ENCODE measurements at regions not wholly inside any gene's neighbourhood (a gene's known extent, or its start where the extent isn't known, plus 50 kb on each side); places are given as distances from the start of the nearest gene placed in this dataset.

DNA sequence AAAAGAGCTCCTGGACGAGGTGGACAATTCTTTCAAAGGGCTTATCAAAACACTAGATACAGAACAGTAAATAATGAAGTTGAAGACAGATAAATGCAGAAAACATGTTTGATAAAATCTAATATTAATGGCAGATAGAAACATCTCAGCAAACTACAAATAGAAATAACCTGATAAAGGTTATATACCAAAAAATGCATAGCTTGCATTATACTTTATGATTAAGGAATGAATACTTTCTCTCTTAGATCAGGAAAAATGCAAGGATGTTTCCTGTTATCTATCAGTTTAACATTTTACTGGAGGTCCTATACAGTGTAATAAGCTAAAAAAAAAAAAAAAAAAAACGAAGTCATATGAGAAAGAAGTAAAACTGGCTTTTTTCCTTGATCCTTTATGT is 304.5 kb upstream of the CXorf51A start:
- TF ChIP-seq, protein P1, sequence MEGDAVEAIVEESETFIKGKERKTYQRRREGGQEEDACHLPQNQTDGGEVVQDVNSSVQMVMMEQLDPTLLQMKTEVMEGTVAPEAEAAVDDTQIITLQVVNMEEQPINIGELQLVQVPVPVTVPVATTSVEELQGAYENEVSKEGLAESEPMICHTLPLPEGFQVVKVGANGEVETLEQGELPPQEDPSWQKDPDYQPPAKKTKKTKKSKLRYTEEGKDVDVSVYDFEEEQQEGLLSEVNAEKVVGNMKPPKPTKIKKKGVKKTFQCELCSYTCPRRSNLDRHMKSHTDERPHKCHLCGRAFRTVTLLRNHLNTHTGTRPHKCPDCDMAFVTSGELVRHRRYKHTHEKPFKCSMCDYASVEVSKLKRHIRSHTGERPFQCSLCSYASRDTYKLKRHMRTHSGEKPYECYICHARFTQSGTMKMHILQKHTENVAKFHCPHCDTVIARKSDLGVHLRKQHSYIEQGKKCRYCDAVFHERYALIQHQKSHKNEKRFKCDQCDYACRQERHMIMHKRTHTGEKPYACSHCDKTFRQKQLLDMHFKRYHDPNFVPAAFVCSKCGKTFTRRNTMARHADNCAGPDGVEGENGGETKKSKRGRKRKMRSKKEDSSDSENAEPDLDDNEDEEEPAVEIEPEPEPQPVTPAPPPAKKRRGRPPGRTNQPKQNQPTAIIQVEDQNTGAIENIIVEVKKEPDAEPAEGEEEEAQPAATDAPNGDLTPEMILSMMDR (IDR thresholded peaks at IDR 0.05; ENCODE audit: insufficient read depth, low read depth, low read length) = no peak
- TF ChIP-seq EZH2 (IDR thresholded peaks at IDR 0.05; ENCODE audit: insufficient read depth, low read length) = no peak
